Trophoblast cell (in vitro differentiated cells and primary cell): ENCODE measurements at regions not wholly inside any gene's neighbourhood (a gene's known extent, or its start where the extent isn't known, plus 50 kb on each side); places are given as distances from the start of the nearest gene placed in this dataset.

Source experiments
- DNase-seq, 2 donors: peaks; one replicate each; pipeline ENCODE4 v3.0.0-alpha.2; 2016
- H2AFZ ChIP-seq: 2 replicates; pipeline ENCODE4 v1.6.1; 2013; ENCODE audit warnings: low read length, moderate library complexity, mild to moderate bottlenecking; ENCODE audit not compliant: insufficient read depth, poor library complexity
- H2AK5ac ChIP-seq: 2 replicates; pipeline ENCODE4 v1.6.1; 2013; ENCODE audit warnings: mild to moderate bottlenecking, low read length
- H2BK120ac ChIP-seq: 2 replicates; pipeline ENCODE4 v1.6.1; 2013; ENCODE audit warnings: low read length, mild to moderate bottlenecking, moderate library complexity; ENCODE audit not compliant: insufficient read depth, poor library complexity
- H2BK12ac ChIP-seq: 2 replicates; pipeline ENCODE4 v1.6.1; 2013; ENCODE audit warnings: mild to moderate bottlenecking, low read length, moderate library complexity
- H2BK5ac ChIP-seq: 2 replicates; pipeline ENCODE4 v1.6.1; 2013; ENCODE audit warnings: low read length, low read depth, moderate library complexity, mild to moderate bottlenecking; ENCODE audit not compliant: poor library complexity
- H3K14ac ChIP-seq: 2 replicates; pipeline ENCODE4 v1.6.1; 2013; ENCODE audit warnings: mild to moderate bottlenecking, low read length
- H3K18ac ChIP-seq: 2 replicates; pipeline ENCODE4 v1.6.1; 2013; ENCODE audit warnings: mild to moderate bottlenecking, low read length
- H3K23ac ChIP-seq: 2 replicates; pipeline ENCODE4 v1.6.1; 2013; ENCODE audit warnings: low read length
- H3K27ac ChIP-seq: 2 replicates; pipeline ENCODE4 v1.5.1; 2013; ENCODE audit warnings: low read depth, mild to moderate bottlenecking, inconsistent platforms, low read length, moderate library complexity
- H3K27me3 ChIP-seq: 2 replicates; pipeline ENCODE4 v1.6.1; 2013; ENCODE audit warnings: inconsistent platforms, mild to moderate bottlenecking, low read length, moderate library complexity; ENCODE audit not compliant: insufficient read depth
- H3K36me3 ChIP-seq, 2 experiments: 1 replicate in 1 of 2; 2 replicates in 1 of 2; pipeline ENCODE4 v1.6.1; 2013; ENCODE audit warnings: low read length in 2 of 2, mild to moderate bottlenecking in 2 of 2, moderate library complexity in 1 of 2; ENCODE audit not compliant: insufficient read depth in 2 of 2, control insufficient read depth in 1 of 2
- H3K4ac ChIP-seq: 2 replicates; pipeline ENCODE4 v1.6.1; 2013; ENCODE audit warnings: low read depth, mild to moderate bottlenecking, low read length, moderate library complexity
- H3K4me1 ChIP-seq, 2 experiments: 1 replicate in 1 of 2; 2 replicates in 1 of 2; pipeline ENCODE4 v1.6.1; 2013; ENCODE audit warnings: low read length in 2 of 2, mild to moderate bottlenecking in 2 of 2, moderate library complexity in 1 of 2; ENCODE audit not compliant: insufficient read depth in 2 of 2, control insufficient read depth in 1 of 2
- H3K4me2 ChIP-seq: 2 replicates; pipeline ENCODE4 v1.6.1; 2013; ENCODE audit warnings: inconsistent platforms, mild to moderate bottlenecking, low read length, moderate library complexity
- H3K4me3 ChIP-seq: 2 replicates; pipeline ENCODE4 v1.5.1; 2013; ENCODE audit warnings: mild to moderate bottlenecking, low read depth, low read length, inconsistent platforms
- H3K79me1 ChIP-seq: one replicate; pipeline ENCODE4 v1.6.1; 2013; ENCODE audit warnings: low read length
- H3K79me2 ChIP-seq: 2 replicates; pipeline ENCODE4 v1.6.1; 2013; ENCODE audit warnings: low read length, mild to moderate bottlenecking; ENCODE audit not compliant: control insufficient read depth, insufficient read depth, poor library complexity
- H3K9ac ChIP-seq: 2 replicates; pipeline ENCODE4 v1.6.1; 2013; ENCODE audit warnings: mild to moderate bottlenecking, low read length
- H3K9me3 ChIP-seq: 2 replicates; pipeline ENCODE4 v1.6.1; 2013; ENCODE audit warnings: low read depth, mild to moderate bottlenecking, control low read depth, inconsistent platforms, low read length; ENCODE audit not compliant: insufficient read depth
- H4K12ac ChIP-seq: 2 replicates; pipeline ENCODE4 v1.6.1; 2013; ENCODE audit warnings: low read depth, mild to moderate bottlenecking, low read length, moderate library complexity
- H4K8ac ChIP-seq: 2 replicates; pipeline ENCODE4 v1.6.1; 2013; ENCODE audit warnings: low read depth, mild to moderate bottlenecking, low read length, moderate library complexity
- H4K91ac ChIP-seq: one replicate; pipeline ENCODE4 v1.6.1; 2013; ENCODE audit warnings: low read depth, mild to moderate bottlenecking, low read length, moderate library complexity
- WGBS: extraction: QIAGEN DNeasy Blood & Tissue Kit; methylation state at CpG from one replicate; pipeline ENCODE4 v1.1.7; 2013; ENCODE audit warnings: missing lambda C conversion rate; ENCODE audit not compliant: insufficient read length, insufficient coverage; ENCODE audit errors: extremely low coverage; 5-methylcytosine and 5-hydroxymethylcytosine counted together

GRCh38 chr17:63190821-63191370, 224.9 kb downstream of the TANC2 start:
- no CpG with 5 or more reads among the region's 3 CpGs for WGBS
- H3K4me2 ChIP-seq: no peak overlapping the region
- H3K4me3 ChIP-seq: no peak overlapping the region

GRCh38 chr17:63191610-63192009, 225.6 kb downstream of the TANC2 start:
- H3K9me3 ChIP-seq: no peaks in the 10 kb centered on the region
- H2BK12ac ChIP-seq: no peak overlapping the region
- no peak overlapping the region for H3K4me2 ChIP-seq
- no peak overlapping the region for H3K14ac ChIP-seq
- peak in 1 of 2 donors; percentile 18 for DNase-seq
- no CpG with 5 or more reads among the region's 8 CpGs for WGBS
- no peak overlapping the region for H2BK5ac ChIP-seq
- no peak overlapping the region for H3K9ac ChIP-seq
- no peaks in the 10 kb centered on the region for H3K27me3 ChIP-seq
- no peak overlapping the region for H4K8ac ChIP-seq
- no peak overlapping the region for H3K18ac ChIP-seq
- H3K23ac ChIP-seq: no peak overlapping the region
- no peaks in the 10 kb centered on the region for H3K79me2 ChIP-seq
- H2BK120ac ChIP-seq: no peak overlapping the region
- no peaks in the 10 kb centered on the region for H3K79me1 ChIP-seq
- no peak overlapping the region for H3K4ac ChIP-seq
- no peak overlapping the region for H2AFZ ChIP-seq
- H3K36me3 ChIP-seq: peaks cover 6 to 9% of the 10 kb centered on the region in 2 experiments
- H3K27ac ChIP-seq: no peak overlapping the region
- H2AK5ac ChIP-seq: no peak overlapping the region
- H4K12ac ChIP-seq: no peak overlapping the region
- H4K91ac ChIP-seq: no peak overlapping the region
- no peak overlapping the region for H3K4me3 ChIP-seq
- H3K4me1 ChIP-seq: no peaks in the 10 kb centered on the region

More at GRCh38 chr17:63190821-63191370, 224.9 kb downstream of the TANC2 start:
- Histone ChIP-seq H2BK12ac (no peak overlapping the region), H3K9ac (no peak overlapping the region), H3K4me1 (no peaks in the 10 kb centered on the region), H4K12ac (no peak overlapping the region), H2BK5ac (no peak overlapping the region), H2AK5ac (no peak overlapping the region), H3K18ac (no peak overlapping the region), H4K8ac (no peak overlapping the region), H3K23ac (no peak overlapping the region), H3K27me3 (no peaks in the 10 kb centered on the region), H3K14ac (no peak overlapping the region), H3K27ac (no peak overlapping the region), H2BK120ac (no peak overlapping the region), H3K79me2 (no peaks in the 10 kb centered on the region), H3K9me3 (no peaks in the 10 kb centered on the region), H3K4ac (no peak overlapping the region), H2AFZ (no peak overlapping the region), H3K79me1 (no peaks in the 10 kb centered on the region), H4K91ac (no peak overlapping the region), H3K36me3 (peaks cover 6 to 9% of the 10 kb centered on the region in 2 experiments)
- peak in 1 of 2 donors; percentile 86 for DNase-seq

GRCh38 chr17:63193827-63194226, 227.8 kb downstream of the TANC2 start:
- H3K4me2 ChIP-seq: no peak overlapping the region

GRCh38 chr17:63196772-63197335, 230.8 kb downstream of the TANC2 start:
- H3K36me3 ChIP-seq: peaks cover 7 to 11% of the 10 kb centered on the region in 2 experiments
- no peaks in the 10 kb centered on the region for H3K4me1 ChIP-seq
- no peak overlapping the region for H2AFZ ChIP-seq
- H3K9me3 ChIP-seq: no peaks in the 10 kb centered on the region
- no peak overlapping the region for H3K4me2 ChIP-seq
- no peak overlapping the region for H3K9ac ChIP-seq
- no peak overlapping the region for H3K4ac ChIP-seq
- H2BK12ac ChIP-seq: no peak overlapping the region
- no peak overlapping the region for H3K27ac ChIP-seq
- H3K23ac ChIP-seq: no peak overlapping the region
- no peaks in the 10 kb centered on the region for H3K79me1 ChIP-seq
- H4K8ac ChIP-seq: no peak overlapping the region
- H2BK120ac ChIP-seq: no peak overlapping the region
- H3K4me3 ChIP-seq: no peak overlapping the region
- no peak for DNase-seq
- H3K18ac ChIP-seq: no peak overlapping the region
- H4K91ac ChIP-seq: no peak overlapping the region
- H2BK5ac ChIP-seq: no peak overlapping the region
- H4K12ac ChIP-seq: no peak overlapping the region
- H3K27me3 ChIP-seq: no peaks in the 10 kb centered on the region
- WGBS: no CpG with 5 or more reads among the region's 1 CpG
- no peaks in the 10 kb centered on the region for H3K79me2 ChIP-seq
- H3K14ac ChIP-seq: no peak overlapping the region
- no peak overlapping the region for H2AK5ac ChIP-seq

More at GRCh38 chr17:63193827-63194226, 227.8 kb downstream of the TANC2 start:
- Histone ChIP-seq H4K91ac (no peak overlapping the region), H3K27me3 (no peaks in the 10 kb centered on the region), H3K4ac (no peak overlapping the region), H2BK5ac (no peak overlapping the region), H2BK12ac (no peak overlapping the region), H3K4me3 (no peak overlapping the region), H3K4me1 (no peaks in the 10 kb centered on the region), H2AK5ac (no peak overlapping the region), H3K18ac (no peak overlapping the region), H2AFZ (no peak overlapping the region), H3K14ac (no peak overlapping the region), H3K36me3 (peaks cover 6 to 9% of the 10 kb centered on the region in 2 experiments), H3K23ac (no peak overlapping the region), H3K9me3 (no peaks in the 10 kb centered on the region), H2BK120ac (no peak overlapping the region), H3K27ac (no peak overlapping the region), H3K79me1 (no peaks in the 10 kb centered on the region), H3K79me2 (no peaks in the 10 kb centered on the region), H4K12ac (no peak overlapping the region), H4K8ac (no peak overlapping the region), H3K9ac (no peak overlapping the region)
- no peak for DNase-seq
- no CpG with 5 or more reads among the region's 1 CpG for WGBS
